CD4-positive, alpha-beta T cell treated with Interleukin-17A for 4 hours (primary cell): ENCODE measurements at regions not wholly inside any gene's neighbourhood (a gene's known extent, or its start where the extent isn't known, plus 50 kb on each side); places are given as distances from the start of the nearest gene placed in this dataset.

Source experiments
- DNase-seq: peaks from one replicate; pipeline ENCODE4 v3.0.0-alpha.2; 2020; ENCODE audit warnings: mixed read lengths

GRCh38 chr9:84592918-84593317 lies 76.6 kb upstream of the NTRK2 start:
- DNase-seq, result no peak

GRCh38 chr9:84593352-84593751 lies 76.2 kb upstream of the NTRK2 start:
- DNase-seq, result no peak

- DNase-seq, result no peak
Observed at GRCh38 chr9:84597131-84597530, 72.4 kb upstream of the NTRK2 start.

- no peak for DNase-seq
Observed at GRCh38 chr9:84598921-84599636, 70.5 kb upstream of the NTRK2 start.

- DNase-seq, result no peak
Observed at GRCh38 chr9:84600739-84601138, 68.8 kb upstream of the NTRK2 start.

GRCh38 chr9:84604223-84604622 lies 65.3 kb upstream of the NTRK2 start:
- no peak for DNase-seq

- DNase-seq, result no peak
Observed at GRCh38 chr9:84609779-84610178, 59.8 kb upstream of the NTRK2 start.

- no peak for DNase-seq
Observed at GRCh38 chr9:84613431-84613830, 56.1 kb upstream of the NTRK2 start.

- DNase-seq, result no peak
Observed at GRCh38 chr9:84615544-84615943, 54.0 kb upstream of the NTRK2 start.

GRCh38 chr9:84617411-84618029 lies 52.0 kb upstream of the NTRK2 start:
- no peak for DNase-seq
